Anterior cingulate cortex (tissue), 58 donors: ENCODE measurements at regions not wholly inside any gene's neighbourhood (a gene's known extent, or its start where the extent isn't known, plus 50 kb on each side); places are given as distances from the start of the nearest gene placed in this dataset.
"Not testable (repeated sequence)": the region's sequence is repeated elsewhere in the genome, so short reads cannot be mapped to it uniquely, and the experiment has no call there.

ENCODE experiments used
- DNase-seq, 58 donors: peaks; one replicate each; lab custom pipeline; 2025; lab: John Stamatoyannopoulos, UW

DNA sequence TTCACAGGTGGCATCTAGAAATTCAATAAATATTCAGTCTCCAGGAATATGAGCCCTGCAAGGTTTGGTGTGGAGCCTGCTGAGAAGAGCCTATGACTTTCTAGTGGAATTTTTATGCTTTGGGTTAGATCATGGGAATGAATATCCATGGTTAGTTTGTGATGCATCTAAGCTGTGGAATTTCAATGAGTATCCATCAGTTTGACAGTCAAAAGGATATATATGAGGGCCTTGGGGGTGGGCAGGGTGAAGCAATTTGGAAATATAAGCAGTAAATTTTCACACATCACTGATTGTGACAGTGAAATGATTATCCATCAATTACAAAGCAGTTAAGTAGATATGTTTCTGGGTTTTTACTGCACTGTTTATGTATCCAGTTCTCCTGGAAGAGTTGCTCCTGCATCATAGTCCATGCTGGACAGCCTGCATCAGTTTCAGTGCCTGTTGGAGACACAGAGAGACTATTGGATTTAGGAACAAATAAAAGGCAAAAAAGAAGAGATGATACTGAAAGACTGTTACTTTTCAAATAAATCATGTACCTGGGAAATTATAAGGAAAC lies 530.8 kb downstream of the MFSD1 start:
- no peak for DNase-seq

DNA sequence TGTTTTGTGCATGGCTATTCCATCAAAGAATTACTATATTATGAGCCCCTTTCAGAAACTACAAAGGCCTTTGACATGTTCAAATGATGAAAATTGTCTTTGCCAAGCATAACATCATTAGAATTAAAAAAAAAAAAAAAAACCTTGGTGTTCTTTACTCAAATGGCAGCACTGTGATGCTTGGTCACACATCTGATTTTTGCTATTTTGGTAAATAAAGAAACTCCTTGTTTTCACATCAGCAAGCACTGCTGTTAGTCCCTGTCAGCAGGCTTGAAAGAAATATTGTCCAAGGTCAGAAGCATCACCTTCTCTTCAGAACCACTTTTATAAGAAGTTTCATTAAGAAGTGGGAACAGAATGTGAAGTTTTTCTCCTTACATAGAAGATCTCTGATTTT lies 537.3 kb downstream of the MFSD1 start:
- DNase-seq = no peak

DNA sequence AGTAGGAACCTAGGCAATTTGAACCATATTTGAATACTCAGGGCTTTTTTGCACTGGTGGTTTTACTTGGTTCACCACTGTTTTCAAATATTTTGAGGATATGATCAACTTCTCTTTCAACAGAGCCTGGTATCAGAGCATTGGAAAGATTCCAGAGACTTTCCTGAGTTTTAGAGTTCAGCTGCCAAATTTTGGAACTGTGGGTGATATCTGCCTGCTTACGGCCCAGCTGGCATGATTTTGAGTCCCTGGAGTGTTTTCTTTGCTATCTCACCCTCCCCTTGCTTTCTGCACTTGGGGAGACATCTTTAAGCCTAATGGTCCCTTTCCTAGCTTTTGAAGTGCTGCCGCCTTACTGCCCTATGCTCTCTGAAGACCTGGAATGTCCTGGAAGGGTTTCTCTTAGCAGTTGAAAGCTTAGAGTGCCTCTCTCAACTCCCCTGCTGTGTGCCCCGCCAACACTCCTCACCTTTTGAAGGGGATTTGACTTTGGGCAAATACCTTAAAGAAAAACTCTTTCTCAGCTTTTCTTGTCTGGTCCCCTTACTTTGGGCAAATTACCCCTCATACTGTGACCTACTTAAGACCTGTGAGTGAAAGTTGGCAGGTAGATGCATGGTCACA lies 539.1 kb downstream of the MFSD1 start:
- no peak for DNase-seq

DNA sequence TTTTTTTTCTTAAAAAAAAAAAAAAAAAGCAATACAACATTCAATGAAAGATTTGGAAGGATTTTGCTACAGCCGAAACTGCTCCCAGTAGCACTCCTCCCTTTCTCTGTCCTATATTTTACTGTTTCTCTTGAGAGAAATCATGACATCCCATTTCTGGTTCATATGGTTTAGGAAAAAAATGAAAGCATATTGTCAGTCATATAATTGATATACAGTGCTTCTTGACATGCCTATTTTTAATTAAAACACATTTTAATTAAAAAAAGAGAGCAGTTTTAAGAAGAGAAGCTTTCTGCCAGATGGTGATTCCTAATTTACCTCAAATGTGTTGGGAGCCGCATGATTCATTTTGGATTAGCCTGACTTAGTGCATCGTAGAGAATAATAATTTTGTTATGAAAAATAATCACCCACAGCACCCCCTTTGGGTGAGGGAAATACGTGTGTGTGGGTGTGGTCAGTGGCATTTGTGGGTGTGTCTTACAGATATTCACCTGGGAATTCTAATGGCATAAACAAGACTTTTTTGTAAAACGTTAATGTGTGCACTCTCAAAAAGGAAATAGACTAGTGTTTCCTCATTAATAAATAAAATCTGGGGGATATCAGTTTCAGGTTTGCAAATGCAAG lies 544.5 kb downstream of the MFSD1 start:
- DNase-seq = no peak

DNA sequence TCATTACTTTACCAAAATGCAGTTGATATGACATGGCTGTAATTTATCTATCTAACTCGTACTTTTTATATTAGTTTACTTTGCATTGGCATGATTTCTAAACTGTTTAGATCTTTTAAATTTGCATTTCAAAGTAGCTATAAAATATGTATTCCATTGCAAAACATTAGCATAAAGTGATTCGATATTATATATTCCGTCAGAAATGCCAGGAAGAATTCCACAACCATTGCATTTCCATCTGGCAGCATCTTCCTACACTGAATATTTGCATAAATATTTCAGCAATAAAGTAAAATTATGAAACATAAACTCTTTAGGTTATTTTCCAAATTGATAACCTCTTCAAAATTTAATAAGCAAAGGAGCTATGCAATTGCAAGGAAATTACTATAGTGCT lies 546.6 kb downstream of the MFSD1 start:
- DNase-seq = no peak

DNA sequence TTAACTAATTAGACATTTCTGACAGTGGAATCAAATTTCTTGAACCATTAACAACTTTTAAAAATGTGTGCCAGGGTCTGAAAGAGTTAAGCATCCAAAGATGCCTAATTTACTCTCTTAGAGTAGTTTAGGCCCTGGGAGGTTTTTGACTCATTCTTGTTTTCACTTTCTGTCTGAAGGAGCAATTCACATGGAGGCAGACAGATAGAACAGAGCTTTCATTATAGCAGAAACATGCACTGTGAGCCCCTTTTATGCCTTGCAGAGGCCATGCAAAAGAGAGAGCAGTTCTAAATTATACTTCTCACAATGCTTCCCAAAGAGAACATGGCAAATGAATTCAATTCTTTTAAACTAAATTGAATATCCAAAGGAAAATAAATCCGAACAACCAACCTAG lies 554.8 kb downstream of the MFSD1 start:
- peak in 13 of 58 donors; percentile 1 to 69 (median 4) for DNase-seq

DNA sequence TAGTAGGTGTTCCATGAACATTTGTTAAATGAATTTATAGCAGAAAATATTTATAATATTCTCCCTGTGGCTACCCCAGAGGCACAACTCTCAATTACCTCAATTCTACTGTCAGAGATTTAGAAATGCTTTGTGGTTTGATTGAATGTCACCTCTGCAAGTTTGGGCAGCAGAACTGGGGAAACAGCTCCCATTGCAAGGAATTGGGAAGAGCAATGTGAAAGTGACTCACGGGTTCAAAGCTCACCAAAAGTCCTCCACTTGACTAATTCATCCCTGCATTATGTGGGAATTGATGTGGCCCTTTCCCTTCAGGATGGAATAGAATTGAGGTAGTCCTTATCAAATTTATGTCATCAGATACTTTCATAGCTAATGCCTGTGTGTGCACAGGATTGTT lies 562.7 kb downstream of the MFSD1 start:
- no peak for DNase-seq

DNA sequence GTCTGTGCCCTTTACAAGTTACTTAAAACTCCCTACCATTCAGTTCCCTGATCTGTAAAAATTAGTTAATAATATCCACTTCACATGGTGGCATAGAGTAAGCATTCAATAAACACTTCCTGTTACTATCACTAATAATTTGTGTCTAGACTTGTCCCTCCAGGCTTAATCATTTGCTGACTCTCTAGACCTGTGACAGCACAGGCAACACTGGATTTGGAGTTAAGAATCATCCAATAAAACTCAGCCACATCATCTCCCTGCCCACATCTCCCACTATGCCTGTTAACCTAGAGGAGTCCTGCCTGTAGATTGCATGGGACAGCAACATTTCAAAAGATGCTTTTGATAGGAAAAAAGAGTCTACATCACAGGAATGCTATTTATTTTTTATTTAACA lies 564.6 kb downstream of the MFSD1 start:
- DNase-seq = no peak

DNA sequence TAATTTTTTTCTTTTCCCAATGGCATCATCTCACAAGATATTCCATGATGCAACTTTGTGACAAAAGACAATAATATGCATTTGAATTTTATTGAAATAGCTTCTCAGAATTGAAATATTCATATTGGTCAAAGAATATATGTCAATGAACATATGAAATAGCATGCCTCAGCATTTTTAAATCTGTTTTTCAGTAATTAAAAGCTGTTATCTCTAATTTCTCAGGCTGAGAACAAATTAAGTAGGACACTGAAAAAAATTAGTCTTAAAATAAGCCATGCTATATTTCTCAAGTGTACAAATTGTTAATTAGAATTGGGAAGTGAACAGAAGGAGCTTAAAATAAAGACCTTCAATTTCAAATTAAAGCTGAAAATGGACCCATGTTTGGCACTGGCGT lies 570.1 kb downstream of the MFSD1 start:
- no peak for DNase-seq

DNA sequence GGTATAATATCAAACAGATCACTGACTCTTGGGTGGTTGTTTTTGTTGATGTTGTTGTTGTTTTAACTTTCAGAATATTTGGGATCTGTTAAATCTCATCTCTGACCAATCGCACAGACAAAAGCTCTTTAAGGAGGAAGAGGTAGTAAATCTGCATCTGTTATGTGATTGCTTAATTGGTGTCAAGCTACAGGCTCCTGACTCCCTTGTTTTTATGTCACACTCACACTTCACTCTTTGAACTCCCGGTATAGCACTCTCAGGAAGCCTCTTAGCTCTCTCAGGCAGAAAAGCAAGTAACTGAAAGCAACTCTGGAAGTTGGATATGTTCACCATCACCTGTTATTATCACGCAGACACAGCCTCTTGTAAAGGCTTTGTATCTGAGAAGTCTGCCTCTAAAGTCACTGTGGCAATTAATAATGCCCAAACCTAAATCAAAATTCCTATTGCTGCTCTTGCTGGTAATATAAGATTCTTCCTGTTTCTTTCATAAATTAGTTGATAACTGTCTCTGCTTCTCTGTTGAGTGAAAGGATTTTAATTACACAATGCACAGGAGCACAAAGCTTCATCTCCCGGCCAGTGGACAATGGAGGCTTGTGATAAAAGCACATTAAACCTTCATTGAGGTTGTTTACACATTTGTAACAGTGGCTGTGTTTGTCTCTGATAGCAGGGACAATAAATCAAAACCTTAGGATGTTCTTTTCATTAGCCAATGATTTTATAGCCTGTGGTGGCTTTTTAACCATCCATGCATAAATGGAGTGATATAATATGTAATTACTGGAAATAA lies 576.7 kb downstream of the MFSD1 start:
- DNase-seq = no peak

DNA sequence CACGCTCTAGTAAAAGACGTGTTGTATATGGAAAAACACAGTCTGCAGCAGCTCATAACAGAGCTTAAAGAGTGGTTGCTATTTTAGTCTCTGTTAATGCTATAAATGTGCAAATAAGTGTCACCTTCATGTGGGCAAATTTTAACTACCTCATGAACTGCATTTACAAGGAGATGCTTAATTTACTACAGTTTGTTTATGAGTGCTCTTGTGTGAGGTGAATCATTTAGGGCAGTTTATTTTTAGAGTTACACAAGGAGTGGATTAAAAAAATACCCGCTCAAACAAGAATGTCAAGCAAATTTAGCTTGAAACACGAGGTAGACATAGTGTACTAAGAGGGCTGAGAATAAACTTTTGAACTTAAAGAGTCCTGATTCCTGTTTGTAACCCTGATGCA lies 579.0 kb downstream of the MFSD1 start:
- no peak for DNase-seq

DNA sequence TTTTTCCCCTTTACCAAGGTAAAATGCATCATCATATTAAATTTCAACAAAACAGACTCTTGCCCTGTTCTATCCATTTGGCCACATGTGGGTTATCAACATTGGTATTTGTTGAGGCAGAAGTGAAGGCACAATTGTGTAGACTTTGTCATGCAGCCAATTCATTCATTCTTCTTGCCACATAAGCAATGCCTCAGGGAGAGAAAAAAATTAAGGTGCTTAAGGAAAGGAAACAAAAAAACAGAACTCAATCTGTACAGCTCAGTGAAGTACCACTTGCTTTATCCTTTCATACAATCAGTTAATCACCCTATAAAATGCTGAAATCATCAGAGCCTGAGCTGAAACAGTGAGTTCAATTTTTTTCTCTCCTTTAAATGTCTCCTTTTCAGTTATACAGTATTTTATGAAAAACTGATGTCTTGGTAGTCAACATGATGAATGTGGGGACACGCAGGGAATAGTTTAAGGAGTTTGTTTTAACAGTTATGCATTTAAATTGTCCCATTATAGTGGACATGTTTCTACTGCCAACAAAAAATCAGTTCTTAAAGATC lies 588.9 kb downstream of the MFSD1 start:
- DNase-seq = no peak

DNA sequence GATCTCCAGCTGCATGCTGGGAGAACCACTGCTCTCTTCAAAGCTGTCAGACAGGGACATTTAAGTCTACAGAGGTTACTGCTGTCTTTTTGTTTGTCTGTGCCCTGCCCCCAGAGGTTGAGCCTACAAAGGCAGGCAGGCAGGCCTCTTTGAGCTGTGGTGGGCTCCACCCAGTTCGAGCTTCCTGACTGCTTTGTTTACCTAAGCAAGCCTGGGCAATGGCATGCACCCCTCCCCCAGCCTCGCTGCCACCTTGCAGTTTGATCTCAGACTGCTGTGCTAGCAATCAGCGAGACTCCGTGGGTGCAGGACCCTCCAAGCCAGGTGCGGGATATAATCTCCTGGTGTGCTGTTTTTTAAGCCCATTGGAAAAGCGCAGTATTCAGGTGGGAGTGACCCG lies 591.0 kb upstream of the IL12A start:
- DNase-seq = not testable (repeated sequence)

DNA sequence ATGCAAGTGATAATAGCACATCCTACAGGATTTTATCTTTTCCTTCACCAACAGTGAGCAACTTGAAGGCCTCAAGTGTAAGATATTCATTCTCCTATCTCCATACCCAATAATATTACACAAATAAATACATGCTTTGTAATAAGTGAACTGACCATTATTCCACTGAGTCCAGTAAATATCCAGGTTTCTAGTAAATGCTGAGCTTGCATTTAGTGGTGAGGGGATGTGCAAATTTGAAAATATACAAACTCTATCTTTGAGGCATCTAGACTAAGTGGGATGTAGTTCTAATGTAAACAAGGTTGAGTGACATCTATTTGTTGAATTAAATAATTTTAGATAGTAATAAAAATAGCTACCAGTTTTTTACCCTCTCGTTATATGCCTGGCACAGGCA lies 587.6 kb upstream of the IL12A start:
- no peak for DNase-seq

DNA sequence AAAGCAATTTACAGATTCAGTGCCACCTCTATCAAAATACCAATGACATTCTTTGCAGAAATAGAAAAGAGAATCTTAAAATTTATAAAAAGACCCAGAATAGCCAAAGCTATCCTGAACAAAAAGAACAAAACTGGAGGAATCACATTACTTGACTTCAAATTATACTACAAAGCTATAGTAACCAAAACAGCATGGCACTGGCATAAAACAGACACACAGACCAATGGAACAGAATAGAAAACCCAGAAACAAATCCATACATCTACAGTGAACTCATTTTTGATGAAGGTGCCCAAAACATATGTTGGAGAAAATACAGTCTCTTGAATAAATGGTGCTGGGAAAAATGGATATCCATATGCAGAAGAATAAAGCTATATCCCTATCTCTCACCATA lies 578.9 kb upstream of the IL12A start:
- DNase-seq = not testable (repeated sequence)

DNA sequence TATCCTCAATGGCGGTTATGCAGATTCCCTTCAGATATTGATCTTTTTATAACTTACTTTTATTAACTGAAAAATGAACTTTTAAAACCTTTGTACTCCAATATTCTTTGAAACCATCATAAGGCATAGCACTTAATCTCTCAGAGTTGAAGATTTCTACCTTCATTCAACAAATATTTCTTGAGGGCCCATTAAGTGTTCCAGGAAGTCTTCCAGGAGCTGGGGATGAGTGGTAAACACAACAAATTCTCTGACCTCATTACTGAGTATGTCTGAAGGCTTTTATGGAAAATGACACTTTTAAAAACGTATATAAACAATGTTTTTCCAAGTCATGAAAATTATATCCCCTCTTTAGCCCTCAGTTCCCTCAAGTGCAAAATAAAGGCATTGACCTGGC lies 575.3 kb upstream of the IL12A start:
- no peak for DNase-seq

DNA sequence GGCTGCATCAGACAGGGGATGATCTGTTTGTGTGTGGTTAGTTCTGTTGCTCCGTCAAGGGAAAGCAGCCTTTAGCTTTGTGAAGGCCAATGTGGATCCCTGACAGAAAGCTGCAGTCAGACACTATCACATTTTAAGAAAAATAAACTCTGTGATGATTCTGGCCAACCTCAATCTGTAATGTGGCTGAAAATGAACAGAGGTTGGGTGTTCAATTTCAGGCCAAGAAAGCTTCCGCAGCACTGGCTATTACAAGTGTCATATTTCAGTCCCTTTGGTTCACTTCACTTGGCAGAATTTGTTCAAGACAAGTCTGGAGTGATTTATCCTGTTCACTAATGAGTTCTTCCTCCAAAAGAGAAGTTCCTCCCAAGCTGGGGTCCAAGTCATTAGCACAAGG lies 571.8 kb upstream of the IL12A start:
- no peak for DNase-seq

DNA sequence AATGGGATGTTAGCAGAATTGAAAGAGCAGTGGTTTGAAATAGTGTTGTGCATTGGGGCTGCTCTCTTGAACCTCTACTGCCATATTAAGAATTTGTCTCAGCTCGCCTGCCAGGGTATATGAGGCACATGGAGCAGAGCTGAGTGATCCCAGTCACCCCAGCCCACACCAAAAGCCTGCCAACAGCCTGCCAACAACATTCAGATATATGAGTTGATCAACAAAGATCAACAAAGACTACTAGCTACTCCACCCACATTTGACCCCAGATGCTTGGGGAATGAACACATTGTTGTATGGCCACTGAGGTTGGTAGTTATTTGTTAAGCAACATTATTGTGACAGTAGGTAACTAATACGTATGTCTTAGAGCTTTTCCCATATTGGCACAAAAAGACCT lies 570.9 kb upstream of the IL12A start:
- DNase-seq = no peak

DNA sequence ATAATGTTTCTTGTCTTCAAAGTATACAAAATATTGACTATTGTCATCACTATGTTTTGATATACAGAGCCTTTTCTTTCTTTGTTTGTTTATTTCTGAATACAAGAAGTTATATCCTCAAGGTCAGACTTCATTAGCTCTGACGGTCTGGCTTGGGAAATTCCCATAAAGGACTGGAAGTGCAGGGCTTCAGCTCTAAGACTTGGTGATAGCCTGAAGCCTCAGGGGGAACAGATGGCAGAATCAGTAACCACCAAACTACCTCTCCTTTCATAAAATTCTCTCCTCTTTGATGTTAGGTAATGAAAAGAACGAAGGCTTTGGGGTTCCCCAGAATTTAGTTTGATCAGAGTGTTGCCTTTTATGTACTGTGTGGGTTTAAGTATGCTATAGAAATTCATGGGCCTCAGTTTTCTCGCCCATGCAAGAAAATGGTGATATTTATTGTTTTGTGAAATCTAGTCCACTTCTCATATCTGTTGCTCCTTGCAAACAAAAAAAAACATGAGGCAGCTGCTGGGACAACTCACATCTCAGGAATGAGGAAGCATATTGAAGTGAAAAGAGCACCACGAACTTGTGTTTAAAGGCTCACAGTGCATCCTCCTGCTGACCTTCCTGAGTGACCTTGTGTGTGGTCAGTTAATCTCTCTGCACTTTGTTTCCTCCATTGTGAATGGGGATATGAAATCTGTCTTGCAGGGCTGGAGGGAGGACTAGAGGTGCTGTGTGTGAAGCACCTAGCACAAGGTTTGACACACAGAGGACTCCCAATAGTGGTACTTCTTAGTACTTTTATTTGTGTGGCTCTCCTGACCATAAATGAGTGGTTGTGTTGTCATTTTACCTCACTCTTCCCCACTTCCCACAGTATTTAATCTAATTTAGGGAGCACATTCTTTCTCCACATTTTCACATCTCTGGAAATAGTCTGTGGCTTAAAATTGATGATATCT lies 569.8 kb upstream of the IL12A start:
- DNase-seq = no peak

DNA sequence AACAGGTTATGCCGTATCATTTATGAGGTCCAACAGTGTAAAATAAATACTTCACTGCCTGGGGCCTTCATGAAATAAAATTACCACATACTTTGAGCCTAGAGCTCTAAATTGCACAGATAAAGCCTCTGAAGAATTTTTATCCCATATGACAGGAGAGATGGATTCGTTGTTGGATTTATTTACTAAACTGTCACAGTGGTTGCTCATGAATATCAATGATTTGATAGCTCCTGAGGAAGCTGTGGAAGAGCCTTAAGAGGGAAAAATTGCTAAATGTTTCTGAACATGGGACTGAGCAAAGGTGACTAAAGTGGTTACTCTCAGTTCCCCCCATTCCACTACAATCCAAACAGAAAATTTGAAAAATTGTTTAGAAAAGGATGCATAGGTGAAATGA lies 558.9 kb upstream of the IL12A start:
- DNase-seq = no peak
